ENCODE measurements at regions not wholly inside any gene's neighbourhood (a gene's known extent, or its start where the extent isn't known, plus 50 kb on each side); places are given as distances from the start of the nearest gene placed in this dataset.

DNA sequence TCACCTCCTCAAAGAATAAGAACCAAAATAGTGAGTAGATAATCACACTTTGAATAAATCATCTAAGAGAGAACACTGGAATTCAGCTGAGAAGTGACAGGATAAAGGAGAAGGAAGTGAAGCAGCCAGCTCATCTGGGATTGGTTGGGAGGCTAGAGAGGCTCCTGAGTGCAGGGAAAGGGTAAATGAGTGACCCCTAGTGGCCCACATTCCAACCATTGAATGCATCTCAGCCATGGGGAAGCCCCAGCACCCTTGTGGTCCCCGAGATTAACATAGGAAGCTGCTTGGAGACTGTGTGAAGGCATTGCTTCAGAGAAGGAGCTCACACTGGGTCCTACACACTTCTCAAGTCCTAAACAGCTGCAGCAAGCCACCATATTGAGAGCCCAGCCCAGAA, 82.3 kb downstream of the JRKL start:
- no peaks in the 10 kb centered on the region for H3K4me1 Mint-ChIP-seq
- 83% methylated on average over 1 of the region's 1 CpG for WGBS (ENCODE audit: insufficient coverage)
- no peak overlapping the region for H3K9ac ChIP-seq (ENCODE audit: low read length)

DNA sequence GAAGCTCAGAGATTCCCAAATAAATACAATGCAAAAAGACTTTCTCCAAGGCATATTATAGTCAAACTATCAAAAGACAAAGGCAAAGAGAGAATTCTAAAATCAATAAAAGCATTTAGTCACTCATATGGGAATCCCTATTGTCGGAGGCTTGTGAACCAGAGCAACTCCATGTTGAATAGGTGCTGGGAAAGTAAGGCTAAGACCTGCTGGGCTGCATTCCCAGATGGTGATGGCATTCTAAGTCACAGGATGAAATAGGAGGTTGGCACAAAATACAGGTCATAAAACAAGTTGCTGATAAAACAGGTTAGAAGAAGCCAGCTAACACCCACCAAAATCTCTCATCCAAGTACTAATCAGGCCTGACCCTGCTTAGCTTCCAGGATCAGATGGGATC, 84.5 kb downstream of the JRKL start:
- H3K9me3 Mint-ChIP-seq (ENCODE audit: insufficient read depth), result peaks cover 10% of the 10 kb centered on the region
- peaks cover 11% of the 10 kb centered on the region for H3K27me3 Mint-ChIP-seq
- H3K4me1 Mint-ChIP-seq, result no peaks in the 10 kb centered on the region
- no peak overlapping the region for H3K4me3 Mint-ChIP-seq
- Histone ChIP-seq H2AFZ (ENCODE audit: insufficient read depth, low read depth, low read length, poor library complexity, severe bottlenecking) (no peak overlapping the region), H3K4me2 (replicated peaks; ENCODE audit: low read depth, low read length, poor library complexity, severe bottlenecking) (no peak overlapping the region), H3K9ac (ENCODE audit: low read length) (no peak overlapping the region), H3K9me3 (ENCODE audit: control extremely low read depth in 1 of 3, control insufficient read depth in 2 of 3, insufficient read depth in 1 of 3, low read length in 2 of 3) (peaks cover 0 to 15% (median 13%) of the 10 kb centered on the region in 3 donors), H3K27me3 (replicated peaks in 1 of 4; ENCODE audit: control extremely low read depth in 1 of 4, control insufficient read depth in 3 of 4, insufficient read depth in 4 of 4, low read length in 3 of 4) (peaks cover 0 to 26% (median 0%) of the 10 kb centered on the region in 4 experiments), H3K36me3 (replicated peaks in 1 of 2; ENCODE audit: control extremely low read depth in 1 of 2, control insufficient read depth in 1 of 2, extremely low read depth in 1 of 2, insufficient read depth in 2 of 2, low read length in 1 of 2) (no peaks in the 10 kb centered on the region), H4K20me1 (ENCODE audit: control insufficient read depth, insufficient read depth, low read length, poor library complexity, severe bottlenecking) (no peaks in the 10 kb centered on the region), H3K27ac (ENCODE audit: low read length in 2 of 2) (no peak overlapping the region), H3K4me1 (ENCODE audit: control insufficient read depth in 2 of 2, insufficient read depth in 2 of 2, low read length in 2 of 2) (no peaks in the 10 kb centered on the region), H3K4me3 (ENCODE audit: control extremely low read depth in 1 of 5, extremely low read depth in 1 of 5, insufficient read depth in 1 of 5, low read depth in 2 of 5, low read length in 4 of 5) (no peak overlapping the region), H3K79me2 (ENCODE audit: control insufficient read depth, insufficient read depth, low read length) (no peaks in the 10 kb centered on the region)
- no peak for TF ChIP-seq CTCF (IDR thresholded peaks at IDR 0.05)
- TF ChIP-seq EZH2 (IDR thresholded peaks at IDR 0.05; ENCODE audit: borderline replicate concordance, insufficient read depth, low read depth, low read length, poor library complexity, severe bottlenecking), result no peak
- no peak for ATAC-seq (ENCODE audit: low read depth)
- no peak overlapping the region for H3K27ac Mint-ChIP-seq
- POLR2A ChIA-PET, result no interaction called here
- intact Hi-C loops (cut with micrococcal nuclease), result no loop called here
- CTCF ChIA-PET, result interaction anchor here (2.4 kb wide), 1 partner anchor 10 kb away, joined by 10 read pairs; no protein-coding TSS in a partner anchor
- no peak for DNase-seq
- no CpG with 5 or more reads among the region's 1 CpG for WGBS (ENCODE audit: insufficient coverage)

More for the DNA sequence above, 82.3 kb downstream of the JRKL start:
- H3K4me3 ChIP-seq (ENCODE audit: control extremely low read depth in 1 of 5, extremely low read depth in 1 of 5, insufficient read depth in 1 of 5, low read depth in 2 of 5, low read length in 4 of 5), result no peak overlapping the region
- TF ChIP-seq EZH2 (IDR thresholded peaks at IDR 0.05; ENCODE audit: borderline replicate concordance, insufficient read depth, low read depth, low read length, poor library complexity, severe bottlenecking), result no peak
- no peak for TF ChIP-seq CTCF (IDR thresholded peaks at IDR 0.05)
- Mint-ChIP-seq H3K9me3 (ENCODE audit: insufficient read depth) (peaks cover 10% of the 10 kb centered on the region), H3K4me3 (no peak overlapping the region), H3K27me3 (peaks cover 11% of the 10 kb centered on the region), H3K27ac (no peak overlapping the region)
- H3K4me1 ChIP-seq (ENCODE audit: control insufficient read depth in 2 of 2, insufficient read depth in 2 of 2, low read length in 2 of 2), result no peaks in the 10 kb centered on the region
- no peaks in the 10 kb centered on the region for H3K79me2 ChIP-seq (ENCODE audit: control insufficient read depth, insufficient read depth, low read length)
- peaks cover 0 to 26% (median 0%) of the 10 kb centered on the region in 4 experiments for H3K27me3 ChIP-seq (replicated peaks in 1 of 4; ENCODE audit: control extremely low read depth in 1 of 4, control insufficient read depth in 3 of 4, insufficient read depth in 4 of 4, low read length in 3 of 4)
- POLR2A ChIA-PET, result no interaction called here
- no peaks in the 10 kb centered on the region for H3K36me3 ChIP-seq (replicated peaks in 1 of 2; ENCODE audit: control extremely low read depth in 1 of 2, control insufficient read depth in 1 of 2, extremely low read depth in 1 of 2, insufficient read depth in 2 of 2, low read length in 1 of 2)
- DNase-seq, result no peak
- no peaks in the 10 kb centered on the region for H4K20me1 ChIP-seq (ENCODE audit: control insufficient read depth, insufficient read depth, low read length, poor library complexity, severe bottlenecking)
- no peak overlapping the region for H3K27ac ChIP-seq (ENCODE audit: low read length in 2 of 2)
- no peak overlapping the region for H2AFZ ChIP-seq (ENCODE audit: insufficient read depth, low read depth, low read length, poor library complexity, severe bottlenecking)
- no peak overlapping the region for H3K4me2 ChIP-seq (replicated peaks; ENCODE audit: low read depth, low read length, poor library complexity, severe bottlenecking)
- ATAC-seq (ENCODE audit: low read depth), result no peak
- intact Hi-C loops (cut with micrococcal nuclease), result no loop called here
- CTCF ChIA-PET, result interaction anchor here (0.9 kb wide), 1 partner anchor 9 kb away, joined by 3 read pairs; no protein-coding TSS in a partner anchor
- peaks cover 0 to 15% (median 13%) of the 10 kb centered on the region in 3 donors for H3K9me3 ChIP-seq (ENCODE audit: control extremely low read depth in 1 of 3, control insufficient read depth in 2 of 3, insufficient read depth in 1 of 3, low read length in 2 of 3)
